Caco-2 (cell line): ENCODE measurements at regions not wholly inside any gene's neighbourhood (a gene's known extent, or its start where the extent isn't known, plus 50 kb on each side); places are given as distances from the start of the nearest gene placed in this dataset.

Source experiments
- BruUV-seq: library from RNA; stranded (reverse); fragments of 400-500 nt; replicated peaks from 2 replicates; lab custom pipeline; 2021; lab: Mats Ljungman, UMichigan
- CTCF ChIA-PET: fragments of 300-600 bp; sonication (Branson Sonifier 250); formaldehyde crosslinking; loops from one replicate; lab custom pipeline; 2022; ENCODE audit warnings: antibody characterized with exemption; lab: Charles Lee
- POLR2A ChIA-PET: fragments of 300-600 bp; sonication (Branson Sonifier 250); formaldehyde crosslinking; loops from one replicate; lab custom pipeline; 2022; ENCODE audit warnings: antibody characterized with exemption; lab: Charles Lee
- DNase-seq, 2 experiments: peaks; one replicate each; pipeline versions ENCODE4 v3.0.0 to v3.0.0-alpha.2; 2020 to 2022
- H3K27me3 ChIP-seq: replicated peaks from 2 replicates; pipeline ENCODE4 v1.6.0; 2011; ENCODE audit warnings: low read length; ENCODE audit not compliant: control insufficient read depth, insufficient read depth
- H3K36me3 ChIP-seq: 2 replicates; pipeline ENCODE4 v1.5.1; 2011; ENCODE audit warnings: low read length; ENCODE audit not compliant: control insufficient read depth, insufficient read depth
- H3K4me1 ChIP-seq: fragments of 250-450 bp; sonication (Bioruptor Pico); 2 replicates; pipeline ENCODE4 v1.5.1; 2020; ENCODE audit warnings: mild to moderate bottlenecking
- H3K4me3 ChIP-seq: 2 replicates; pipeline ENCODE4 v1.5.1; 2011; ENCODE audit warnings: low read depth, mild to moderate bottlenecking, control low read depth, low read length
- H3K9me3 ChIP-seq: fragments of 250-450 bp; sonication (Bioruptor Pico); 2 replicates; pipeline ENCODE4 v1.5.1; 2020; ENCODE audit warnings: mild to moderate bottlenecking, moderate library complexity
- H3K27ac Mint-ChIP-seq: one replicate; pipeline ENCODE4 v1.8.0; 2022; ENCODE audit warnings: mixed read lengths; ENCODE audit not compliant: unreplicated experiment
- H3K27me3 Mint-ChIP-seq: one replicate; pipeline ENCODE4 v1.8.0; 2022; ENCODE audit warnings: mixed read lengths; ENCODE audit not compliant: insufficient read depth, unreplicated experiment
- H3K36me3 Mint-ChIP-seq: one replicate; pipeline ENCODE4 v1.8.0; 2022; ENCODE audit warnings: mild to moderate bottlenecking, mixed read lengths; ENCODE audit not compliant: insufficient read depth, unreplicated experiment
- H3K4me1 Mint-ChIP-seq: one replicate; pipeline ENCODE4 v1.8.0; 2022; ENCODE audit warnings: low read depth, mixed read lengths; ENCODE audit not compliant: unreplicated experiment
- H3K4me3 Mint-ChIP-seq: one replicate; pipeline ENCODE4 v1.8.0; 2022; ENCODE audit warnings: mild to moderate bottlenecking, moderate library complexity, mixed read lengths; ENCODE audit not compliant: unreplicated experiment
- H3K9me3 Mint-ChIP-seq: one replicate; pipeline ENCODE4 v1.8.0; 2022; ENCODE audit warnings: mixed read lengths; ENCODE audit not compliant: unreplicated experiment
- intact Hi-C: fragments of 100-400 bp; cut with micrococcal nuclease; formaldehyde crosslinking; loops from one replicate; pipeline ENCODE4 v1.10.0; 2022; ENCODE audit not compliant: unreplicated experiment
- TF ChIP-seq, protein P1 (sequence below), 2 experiments: fragments of 200-600 bp in 1 of 2; IDR thresholded peaks; 1 replicate in 1 of 2; 2 replicates in 1 of 2; pipeline versions ENCODE4 v1.5.1 to v1.8.0; 2011 to 2022; ENCODE audit warnings: antibody characterized with exemption in 1 of 2, control low read depth in 1 of 2, inconsistent platforms in 1 of 2, low read depth in 1 of 2, low read length in 1 of 2, mild to moderate bottlenecking in 1 of 2, moderate library complexity in 1 of 2; ENCODE audit not compliant: insufficient read depth in 1 of 2, severe bottlenecking in 1 of 2, unreplicated experiment in 1 of 2

DNA sequence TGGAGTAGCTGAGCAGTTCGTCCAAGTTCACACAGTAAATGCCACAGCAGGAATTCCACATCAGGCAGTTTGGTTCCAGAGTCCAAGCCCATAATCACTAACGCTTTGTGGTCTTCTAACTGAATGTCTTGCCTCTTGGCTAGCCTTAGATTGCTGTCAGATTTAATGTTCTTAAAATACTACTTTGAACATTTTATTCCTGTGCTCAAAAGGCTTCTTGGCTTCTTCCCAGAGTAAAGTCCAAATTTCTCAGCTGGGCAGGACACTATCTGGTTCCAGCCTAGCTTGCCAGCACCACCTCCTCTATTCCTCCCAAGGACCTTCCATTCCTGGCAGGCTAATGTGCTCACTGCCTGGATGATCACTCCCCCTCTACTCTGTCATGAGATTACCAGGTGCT lies 256.9 kb downstream of the SQOR start:
- Histone ChIP-seq H3K4me1 (no peaks in the 10 kb centered on the region), H3K27me3 (no peaks in the 10 kb centered on the region), H3K4me3 (no peak overlapping the region), H3K36me3 (no peaks in the 10 kb centered on the region), H3K9me3 (no peaks in the 10 kb centered on the region)
- intact Hi-C loops, result no loop called here
- POLR2A ChIA-PET, result no interaction called here
- Mint-ChIP-seq H3K4me3 (no peak overlapping the region), H3K36me3 (no peaks in the 10 kb centered on the region), H3K27me3 (no peaks in the 10 kb centered on the region), H3K4me1 (peaks cover 7% of the 10 kb centered on the region), H3K27ac (no peak overlapping the region), H3K9me3 (peaks cover 8% of the 10 kb centered on the region)
- no peak for DNase-seq
- CTCF ChIA-PET, result no interaction called here
- BruUV-seq, result no TSS peak
- TF ChIP-seq, protein P1, sequence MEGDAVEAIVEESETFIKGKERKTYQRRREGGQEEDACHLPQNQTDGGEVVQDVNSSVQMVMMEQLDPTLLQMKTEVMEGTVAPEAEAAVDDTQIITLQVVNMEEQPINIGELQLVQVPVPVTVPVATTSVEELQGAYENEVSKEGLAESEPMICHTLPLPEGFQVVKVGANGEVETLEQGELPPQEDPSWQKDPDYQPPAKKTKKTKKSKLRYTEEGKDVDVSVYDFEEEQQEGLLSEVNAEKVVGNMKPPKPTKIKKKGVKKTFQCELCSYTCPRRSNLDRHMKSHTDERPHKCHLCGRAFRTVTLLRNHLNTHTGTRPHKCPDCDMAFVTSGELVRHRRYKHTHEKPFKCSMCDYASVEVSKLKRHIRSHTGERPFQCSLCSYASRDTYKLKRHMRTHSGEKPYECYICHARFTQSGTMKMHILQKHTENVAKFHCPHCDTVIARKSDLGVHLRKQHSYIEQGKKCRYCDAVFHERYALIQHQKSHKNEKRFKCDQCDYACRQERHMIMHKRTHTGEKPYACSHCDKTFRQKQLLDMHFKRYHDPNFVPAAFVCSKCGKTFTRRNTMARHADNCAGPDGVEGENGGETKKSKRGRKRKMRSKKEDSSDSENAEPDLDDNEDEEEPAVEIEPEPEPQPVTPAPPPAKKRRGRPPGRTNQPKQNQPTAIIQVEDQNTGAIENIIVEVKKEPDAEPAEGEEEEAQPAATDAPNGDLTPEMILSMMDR (IDR thresholded peaks at IDR 0.05; ENCODE audit: insufficient read depth in 1 of 2, low read depth in 1 of 2, low read length in 1 of 2, severe bottlenecking in 1 of 2, unreplicated experiment in 1 of 2), result no peak

DNA sequence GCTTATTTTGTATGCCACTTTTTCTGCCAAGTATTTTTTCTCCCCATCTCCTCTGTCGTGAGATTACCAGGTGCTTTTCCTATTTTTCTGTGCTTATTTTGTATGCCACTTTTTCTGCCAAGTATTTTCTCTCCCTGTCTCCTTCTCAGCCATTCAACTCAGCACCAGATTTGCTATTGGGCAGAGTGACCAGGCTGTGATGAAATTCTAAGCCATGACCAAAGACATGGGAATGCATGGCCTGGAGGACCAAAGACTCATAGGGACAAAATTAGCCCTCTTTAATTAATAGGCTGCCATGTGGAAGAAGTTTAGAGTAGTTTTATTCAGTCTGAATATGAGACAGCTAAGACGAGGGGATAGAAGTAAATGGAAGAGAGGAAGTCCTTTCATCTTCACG lies 257.4 kb downstream of the SQOR start:
- BruUV-seq, result no TSS peak
- no peaks in the 10 kb centered on the region for H3K36me3 ChIP-seq
- TF ChIP-seq, protein P1 (IDR thresholded peaks at IDR 0.05; ENCODE audit: insufficient read depth in 1 of 2, low read depth in 1 of 2, low read length in 1 of 2, severe bottlenecking in 1 of 2, unreplicated experiment in 1 of 2), result no peak
- H3K36me3 Mint-ChIP-seq, result no peaks in the 10 kb centered on the region
- H3K9me3 ChIP-seq, result no peaks in the 10 kb centered on the region
- no peak overlapping the region for H3K27ac Mint-ChIP-seq
- DNase-seq, result no peak
- peaks cover 4% of the 10 kb centered on the region for H3K9me3 Mint-ChIP-seq
- ChIA-PET POLR2A (no interaction called here), CTCF (no interaction called here)
- H3K4me1 ChIP-seq, result no peaks in the 10 kb centered on the region
- H3K27me3 Mint-ChIP-seq, result no peaks in the 10 kb centered on the region
- no peak overlapping the region for H3K4me3 Mint-ChIP-seq
- H3K4me3 ChIP-seq, result no peak overlapping the region
- intact Hi-C loops, result no loop called here
- H3K27me3 ChIP-seq, result no peaks in the 10 kb centered on the region
- peaks cover 7% of the 10 kb centered on the region for H3K4me1 Mint-ChIP-seq

DNA sequence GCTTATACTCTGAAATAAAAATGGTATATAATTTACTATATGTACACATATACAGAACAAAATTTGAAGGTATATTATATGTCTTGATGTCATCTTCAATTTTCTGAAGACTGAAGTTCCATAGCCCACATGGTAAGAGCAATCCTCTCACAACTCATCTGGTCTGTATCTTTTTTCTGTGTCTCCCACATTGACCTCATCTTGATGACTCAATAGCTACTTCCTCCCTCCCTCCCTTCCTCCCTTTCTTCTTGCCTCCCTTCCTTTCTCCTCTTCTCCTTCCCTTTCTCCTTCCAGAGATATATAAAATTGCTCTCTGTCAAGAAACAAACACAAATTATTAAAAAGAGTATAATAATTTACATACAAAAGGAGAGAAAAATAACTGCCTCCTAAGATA lies 268.5 kb downstream of the SQOR start:
- BruUV-seq, result no TSS peak
- Histone ChIP-seq H3K4me1 (no peaks in the 10 kb centered on the region), H3K36me3 (no peaks in the 10 kb centered on the region), H3K27me3 (no peaks in the 10 kb centered on the region), H3K4me3 (no peak overlapping the region), H3K9me3 (no peaks in the 10 kb centered on the region)
- H3K27ac Mint-ChIP-seq, result no peak overlapping the region
- ChIA-PET CTCF (no interaction called here), POLR2A (no interaction called here)
- TF ChIP-seq, protein P1 (IDR thresholded peaks at IDR 0.05; ENCODE audit: insufficient read depth in 1 of 2, low read depth in 1 of 2, low read length in 1 of 2, severe bottlenecking in 1 of 2, unreplicated experiment in 1 of 2), result no peak
- H3K36me3 Mint-ChIP-seq, result no peaks in the 10 kb centered on the region
- DNase-seq, result no peak
- intact Hi-C loops, result no loop called here
- no peaks in the 10 kb centered on the region for H3K4me1 Mint-ChIP-seq
- H3K9me3 Mint-ChIP-seq, result peaks cover 8% of the 10 kb centered on the region
- no peak overlapping the region for H3K4me3 Mint-ChIP-seq
- no peaks in the 10 kb centered on the region for H3K27me3 Mint-ChIP-seq
